HepG2 (cell line): ENCODE measurements at regions not wholly inside any gene's neighbourhood (a gene's known extent, or its start where the extent isn't known, plus 50 kb on each side); places are given as distances from the start of the nearest gene placed in this dataset.

Experiments
- ATAC-seq: fragments of 200-7000 bp; cut with Tn5 transposase; 3 replicates; pipeline ENCODE4 v1.9.1; 2020; ENCODE audit warnings: mild to moderate bottlenecking, moderate library complexity
- BruUV-seq: library from RNA; stranded (reverse); fragments of 400-500 nt; replicated peaks from 2 replicates; lab custom pipeline; 2021; lab: Mats Ljungman, UMichigan
- CTCF ChIA-PET: fragments of 300-600 bp; formaldehyde crosslinking; extraction: SDS; loops from one replicate; lab custom pipeline; 2021; ENCODE audit warnings: low total read pairs, inconsistent platforms, low intra/inter-chr PET ratio; lab: Yijun Ruan, JAX
- POLR2A ChIA-PET: fragments of 350-600 bp; sonication (Branson Sonifier 250); formaldehyde crosslinking; loops from one replicate; lab custom pipeline; 2020; ENCODE audit warnings: antibody characterized with exemption, inconsistent platforms; lab: Yijun Ruan, JAX
- DNase-seq: peaks from one replicate; pipeline ENCODE4 v3.0.0-alpha.2; 2015; ENCODE audit warnings: low spot score
- FAIRE-seq: peaks from 3 replicates; lab custom pipeline; 2011; peaks lifted over from hg19 to GRCh38; lab: Jason Lieb, UNC
- H2AFZ ChIP-seq: one replicate; pipeline ENCODE4 v1.6.1; 2011; ENCODE audit warnings: low read length, inconsistent platforms
- H3K27ac ChIP-seq: fragments of 300-600 bp; 3 replicates; pipeline ENCODE4 v1.8.0; 2011; ENCODE audit warnings: mixed run types, mild to moderate bottlenecking, mixed read lengths, low read length, inconsistent platforms; ENCODE audit not compliant: insufficient read depth; ENCODE audit errors: extremely low read length
- H3K27me3 ChIP-seq, 2 experiments: fragments of 200-600 bp in 1 of 2; 2 replicates in 1 of 2; 3 replicates in 1 of 2; pipeline versions ENCODE4 v1.6.0 to v1.8.0; 2011; ENCODE audit warnings: low read length in 2 of 2, mild to moderate bottlenecking in 2 of 2, moderate library complexity in 2 of 2, inconsistent platforms in 1 of 2; ENCODE audit not compliant: insufficient read depth in 2 of 2, control insufficient read depth in 1 of 2
- H3K36me3 ChIP-seq, 2 experiments: fragments of 200-600 bp in 1 of 2; replicated peaks in 1 of 2; 2 replicates in 1 of 2; 3 replicates in 1 of 2; pipeline versions ENCODE4 v1.5.1 to v1.8.0; 2011; ENCODE audit warnings: low read length in 2 of 2, inconsistent platforms in 1 of 2; ENCODE audit not compliant: insufficient read depth in 2 of 2, control insufficient read depth in 1 of 2
- H3K4me1 ChIP-seq: 2 replicates; pipeline ENCODE4 v1.5.1; 2012; ENCODE audit warnings: low read length, inconsistent platforms; ENCODE audit not compliant: insufficient read depth
- H3K4me2 ChIP-seq: 2 replicates; pipeline ENCODE4 v1.6.0; 2011; ENCODE audit warnings: low read depth, low read length, inconsistent platforms
- H3K4me3 ChIP-seq, 3 experiments: fragments of 200-600 bp in 1 of 3; sonication (generic), shearing (Covaris generic) in 1 of 3; replicated peaks in 1 of 3; 2 replicates each; pipeline ENCODE4 v1.5.1; 2011 to 2016; ENCODE audit warnings: low read length in 3 of 3, inconsistent platforms in 2 of 3, low read depth in 2 of 3, mild to moderate bottlenecking in 2 of 3, control low read depth in 1 of 3, mixed read lengths in 1 of 3; ENCODE audit not compliant: insufficient read depth in 1 of 3
- H3K79me2 ChIP-seq: one replicate; pipeline ENCODE4 v1.6.1; 2011; ENCODE audit warnings: low read length, inconsistent platforms; ENCODE audit not compliant: insufficient read depth
- H3K9ac ChIP-seq: 2 replicates; pipeline ENCODE4 v1.6.0; 2011; ENCODE audit warnings: mild to moderate bottlenecking, low read depth, low read length, inconsistent platforms; ENCODE audit not compliant: insufficient read depth
- H3K9me3 ChIP-seq: 2 replicates; pipeline ENCODE4 v1.5.1; 2012; ENCODE audit warnings: mild to moderate bottlenecking, low read length
- H4K20me1 ChIP-seq: 2 replicates; pipeline ENCODE4 v1.6.0; 2011; ENCODE audit warnings: inconsistent platforms, mild to moderate bottlenecking, low read length, moderate library complexity; ENCODE audit not compliant: insufficient read depth
- CERS6 ChIP-seq: sonication (generic); formaldehyde crosslinking; IDR thresholded peaks from 2 replicates; pipeline ENCODE4 v1.5.0; 2020; ENCODE audit warnings: missing genetic modification reagents
- EED ChIP-seq: sonication (generic); formaldehyde crosslinking; IDR thresholded peaks from 2 replicates; pipeline ENCODE4 v1.5.0; 2020; ENCODE audit warnings: mild to moderate bottlenecking, missing genetic modification reagents
- HCFC1 ChIP-seq: fragments of 150-350 bp; IDR thresholded peaks from 2 replicates; pipeline ENCODE4 v1.6.1; 2014; ENCODE audit warnings: low read depth, low read length
- IKZF4 ChIP-seq: sonication (generic); formaldehyde crosslinking; IDR thresholded peaks from 2 replicates; pipeline ENCODE4 v1.5.1; 2020; ENCODE audit warnings: borderline replicate concordance, mild to moderate bottlenecking, low read depth, missing genetic modification reagents; ENCODE audit errors: not compliant biosample characterization
- KDM3A ChIP-seq: IDR thresholded peaks from 2 replicates; pipeline ENCODE4 v1.6.1; 2018; ENCODE audit warnings: low read depth, missing compliant biosample characterization
- RARA ChIP-seq: IDR thresholded peaks from 2 replicates; pipeline ENCODE4 v1.6.1; 2016; ENCODE audit warnings: missing genetic modification reagents, missing compliant biosample characterization
- RFXANK ChIP-seq: IDR thresholded peaks from 2 replicates; pipeline ENCODE4 v1.6.1; 2016
- SALL2 ChIP-seq: sonication (generic); formaldehyde crosslinking; IDR thresholded peaks from 2 replicates; pipeline ENCODE4 v1.8.1; 2023; ENCODE audit warnings: mild to moderate bottlenecking, missing genetic modification reagents, inconsistent platforms
- SNRNP70 ChIP-seq: fragments of 200-400 bp; formaldehyde crosslinking; IDR thresholded peaks from 2 replicates; pipeline ENCODE4 v1.6.1; 2017; ENCODE audit warnings: mild to moderate bottlenecking, low read depth, low read length, moderate library complexity
- TCF7 ChIP-seq: sonication (generic); IDR thresholded peaks from 2 replicates; pipeline ENCODE4 v1.6.1; 2016; ENCODE audit warnings: antibody characterized with exemption, low read depth
- ZFX ChIP-seq: sonication (generic); formaldehyde crosslinking; IDR thresholded peaks from 2 replicates; pipeline ENCODE4 v1.4.0; 2020; ENCODE audit warnings: mild to moderate bottlenecking, low read depth, missing genetic modification reagents, moderate library complexity
- ZNF557 ChIP-seq: sonication (generic); formaldehyde crosslinking; IDR thresholded peaks from 2 replicates; pipeline ENCODE4 v1.4.0; 2020; ENCODE audit warnings: missing genetic modification reagents
- ZNF720 ChIP-seq: sonication (generic); formaldehyde crosslinking; IDR thresholded peaks from 2 replicates; pipeline ENCODE4 v1.4.0; 2020; ENCODE audit warnings: missing genetic modification reagents
- ZSCAN9 ChIP-seq: IDR thresholded peaks from 2 replicates; pipeline ENCODE4 v1.6.1; 2016; ENCODE audit warnings: borderline replicate concordance
- WGBS: methylation state at CpG from one replicate; pipeline ENCODE4 v1.1.6; 2017; ENCODE audit warnings: low lambda C conversion rate; 5-methylcytosine and 5-hydroxymethylcytosine counted together
- in situ Hi-C: cut with HindIII; loops from 2 replicates; pipeline ENCODE4 v1.10.0; 2017; ENCODE audit warnings: low pct_unique_long_range_greater_than_20kb; ENCODE audit not compliant: extremely low pct_ligation_motif_present
- intact Hi-C: fragments of 100-400 bp; cut with micrococcal nuclease; formaldehyde crosslinking; loops from one replicate; pipeline ENCODE4 v1.10.0; 2022; ENCODE audit not compliant: unreplicated experiment
- TF ChIP-seq, protein P1 (sequence below): sonication (generic); formaldehyde crosslinking; conservative IDR thresholded peaks from 2 replicates; pipeline ENCODE4 v1.8.0; 2022; ENCODE audit warnings: low read depth, missing genetic modification reagents
- TF ChIP-seq, protein P2 (sequence below): sonication (generic); formaldehyde crosslinking; IDR thresholded peaks from 2 replicates; pipeline ENCODE4 v1.4.0; 2020; ENCODE audit warnings: missing genetic modification reagents

GRCh38 chr5:2869471-2869870 lies 118.0 kb upstream of the IRX2 start:
- no peaks in the 10 kb centered on the region for H3K36me3 ChIP-seq
- no peak overlapping the region for H3K4me3 ChIP-seq
- no peak for TF ChIP-seq ZNF720 (CRISPR knock-in tag)
- TF ChIP-seq RARA (CRISPR knock-in tag), result no peak
- BruUV-seq, result no TSS peak
- no peaks in the 10 kb centered on the region for H3K4me1 ChIP-seq
- ChIA-PET POLR2A (no interaction called here), CTCF (no interaction called here)
- 2% methylated on average over 4 of the region's 6 CpGs for WGBS
- in situ Hi-C loops (no loop called here), intact Hi-C loops (no loop called here)
- no peaks in the 10 kb centered on the region for H3K79me2 ChIP-seq
- no peaks in the 10 kb centered on the region for H4K20me1 ChIP-seq
- H2AFZ ChIP-seq, result no peak overlapping the region
- H3K4me2 ChIP-seq, result no peak overlapping the region
- no peak overlapping the region for H3K27ac ChIP-seq
- no peaks in the 10 kb centered on the region for H3K9me3 ChIP-seq
- H3K27me3 ChIP-seq, result peaks cover 0 to 9% of the 10 kb centered on the region in 2 experiments; a peak in 2 of 5 replicates
- H3K9ac ChIP-seq, result no peak overlapping the region
- ATAC-seq, result no peak
- DNase-seq, result no peak
- no peak for FAIRE-seq

- ATAC-seq, result no peak
- Histone ChIP-seq H4K20me1 (no peaks in the 10 kb centered on the region), H3K4me1 (no peaks in the 10 kb centered on the region), H3K36me3 (no peaks in the 10 kb centered on the region), H3K4me2 (no peak overlapping the region), H3K27ac (no peak overlapping the region), H3K79me2 (no peaks in the 10 kb centered on the region), H3K4me3 (no peak overlapping the region), H3K9me3 (peaks cover 9% of the 10 kb centered on the region; the same call in 1 of the 2 replicates), H3K9ac (no peak overlapping the region), H2AFZ (no peak overlapping the region), H3K27me3 (peaks cover 0 to 9% of the 10 kb centered on the region in 2 experiments; a peak in 2 of 5 replicates)
- TF ChIP-seq, protein P1, sequence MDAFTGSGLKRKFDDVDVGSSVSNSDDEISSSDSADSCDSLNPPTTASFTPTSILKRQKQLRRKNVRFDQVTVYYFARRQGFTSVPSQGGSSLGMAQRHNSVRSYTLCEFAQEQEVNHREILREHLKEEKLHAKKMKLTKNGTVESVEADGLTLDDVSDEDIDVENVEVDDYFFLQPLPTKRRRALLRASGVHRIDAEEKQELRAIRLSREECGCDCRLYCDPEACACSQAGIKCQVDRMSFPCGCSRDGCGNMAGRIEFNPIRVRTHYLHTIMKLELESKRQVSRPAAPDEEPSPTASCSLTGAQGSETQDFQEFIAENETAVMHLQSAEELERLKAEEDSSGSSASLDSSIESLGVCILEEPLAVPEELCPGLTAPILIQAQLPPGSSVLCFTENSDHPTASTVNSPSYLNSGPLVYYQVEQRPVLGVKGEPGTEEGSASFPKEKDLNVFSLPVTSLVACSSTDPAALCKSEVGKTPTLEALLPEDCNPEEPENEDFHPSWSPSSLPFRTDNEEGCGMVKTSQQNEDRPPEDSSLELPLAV (CRISPR knock-in tag), result no peak
- TF ChIP-seq EED (CRISPR knock-in tag) (no peak), SNRNP70 (no peak), ZNF557 (no peak), IKZF4 (no peak), ZSCAN9 (CRISPR knock-in tag) (no peak), HCFC1 (no peak), TCF7 (no peak), KDM3A (CRISPR knock-in tag) (no peak), CERS6 (no peak), ZFX (CRISPR knock-in tag) (no peak), SALL2 (CRISPR knock-in tag) (no peak), RFXANK (CRISPR knock-in tag) (no peak)
- TF ChIP-seq, protein P2, sequence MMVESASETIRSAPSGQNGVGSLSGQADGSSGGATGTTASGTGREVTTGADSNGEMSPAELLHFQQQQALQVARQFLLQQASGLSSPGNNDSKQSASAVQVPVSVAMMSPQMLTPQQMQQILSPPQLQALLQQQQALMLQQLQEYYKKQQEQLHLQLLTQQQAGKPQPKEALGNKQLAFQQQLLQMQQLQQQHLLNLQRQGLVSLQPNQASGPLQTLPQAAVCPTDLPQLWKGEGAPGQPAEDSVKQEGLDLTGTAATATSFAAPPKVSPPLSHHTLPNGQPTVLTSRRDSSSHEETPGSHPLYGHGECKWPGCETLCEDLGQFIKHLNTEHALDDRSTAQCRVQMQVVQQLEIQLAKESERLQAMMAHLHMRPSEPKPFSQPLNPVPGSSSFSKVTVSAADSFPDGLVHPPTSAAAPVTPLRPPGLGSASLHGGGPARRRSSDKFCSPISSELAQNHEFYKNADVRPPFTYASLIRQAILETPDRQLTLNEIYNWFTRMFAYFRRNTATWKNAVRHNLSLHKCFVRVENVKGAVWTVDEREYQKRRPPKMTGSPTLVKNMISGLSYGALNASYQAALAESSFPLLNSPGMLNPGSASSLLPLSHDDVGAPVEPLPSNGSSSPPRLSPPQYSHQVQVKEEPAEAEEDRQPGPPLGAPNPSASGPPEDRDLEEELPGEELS (CRISPR knock-in tag), result no peak
- in situ Hi-C loops, result no loop called here
- 3% methylated on average over 13 of the region's 14 CpGs for WGBS
- DNase-seq, result no peak
- intact Hi-C loops, result no loop called here
- ChIA-PET CTCF (no interaction called here), POLR2A (no interaction called here)
- BruUV-seq, result no TSS peak
- FAIRE-seq, result no peak
These were observed 116.0 kb upstream of the IRX2 start for GRCh38 chr5:2867373-2867933.
